Sigmoid colon (tissue), 6 donors: ENCODE measurements at regions not wholly inside any gene's neighbourhood (a gene's known extent, or its start where the extent isn't known, plus 50 kb on each side); places are given as distances from the start of the nearest gene placed in this dataset.

Experiments
- DNase-seq: peaks from one replicate; pipeline ENCODE4 v3.0.0-alpha.2; 2019
- H3K27ac ChIP-seq, 4 donors: fragments of 200-600 bp; sonication (generic); one replicate each; pipeline ENCODE4 v1.5.1; 2016 to 2019; ENCODE audit warnings: mild to moderate bottlenecking in 1 of 4
- H3K27me3 ChIP-seq, 3 donors: fragments of 200-600 bp; sonication (generic); one replicate each; pipeline ENCODE4 v1.5.1; 2019; ENCODE audit warnings: mild to moderate bottlenecking in 1 of 3
- H3K36me3 ChIP-seq, 4 donors: fragments of 200-600 bp; sonication (generic); one replicate each; pipeline ENCODE4 v1.5.1; 2016 to 2019
- H3K4me1 ChIP-seq, 4 donors: fragments of 200-600 bp; sonication (generic); one replicate each; pipeline ENCODE4 v1.5.1; 2017 to 2019
- H3K4me3 ChIP-seq, 4 donors: fragments of 200-600 bp; sonication (generic); one replicate each; pipeline ENCODE4 v1.5.1; 2017 to 2019; ENCODE audit warnings: mild to moderate bottlenecking in 2 of 4, moderate library complexity in 1 of 4
- H3K9me3 ChIP-seq, 4 donors: fragments of 200-600 bp in 3 of 4; sonication (generic) in 3 of 4; one replicate each; pipeline versions ENCODE4 v1.5.1 to v1.6.1; 2013 to 2019
- CTCF ChIP-seq, 4 experiments: fragments of 450-650 bp in 3 of 4; fragments of 200-600 bp in 1 of 4; IDR thresholded peaks; one replicate each; pipeline ENCODE4 v1.5.1; 2016 to 2019; ENCODE audit warnings: antibody characterized with exemption in 4 of 4, mild to moderate bottlenecking in 3 of 4, moderate library complexity in 2 of 4
- EP300 ChIP-seq, 4 donors: sonication (generic); formaldehyde crosslinking; IDR thresholded peaks; one replicate each; pipeline ENCODE4 v1.6.1; 2017; ENCODE audit warnings: antibody characterized with exemption in 4 of 4
- POLR2A ChIP-seq, 2 donors: fragments of 450-650 bp; IDR thresholded peaks; one replicate each; pipeline ENCODE4 v1.6.1; 2016; ENCODE audit warnings: antibody characterized with exemption in 2 of 2, mild to moderate bottlenecking in 2 of 2, moderate library complexity in 2 of 2
- POLR2AphosphoS5 ChIP-seq, 4 donors: sonication (generic); formaldehyde crosslinking; IDR thresholded peaks; one replicate each; pipeline ENCODE4 v1.6.1; 2017; ENCODE audit warnings: antibody characterized with exemption in 4 of 4
- WGBS, 2 donors: extraction: QIAGEN DNeasy Blood & Tissue Kit; methylation state at CpG; one replicate each; pipeline ENCODE4 v1.1.7; 2013; 5-methylcytosine and 5-hydroxymethylcytosine counted together
- intact Hi-C: fragments of 100-400 bp; cut with DNase I; formaldehyde crosslinking; loops from one replicate; pipeline ENCODE4 v1.15.1; 2023
- donor health status: healthy with polysubstance abuse.
- donor health status: healthy.

DNA sequence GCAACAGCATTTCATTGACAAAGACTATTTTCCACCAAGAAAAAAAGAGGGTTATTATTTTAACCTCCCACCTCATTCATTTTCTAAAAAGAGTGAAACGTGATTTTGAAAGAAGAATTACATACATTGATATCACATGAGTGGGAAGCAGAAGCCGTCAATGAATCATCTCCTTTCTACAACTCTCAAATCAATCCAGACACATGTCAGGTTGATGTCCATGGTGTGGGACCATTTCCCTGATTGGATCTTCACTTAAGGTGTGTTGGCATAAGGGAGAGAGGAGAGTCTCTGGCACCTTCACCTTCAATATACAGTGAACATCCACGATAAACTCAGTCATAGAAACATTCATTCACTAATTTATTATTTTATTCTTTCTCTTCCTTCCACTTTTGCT, 1095.1 kb downstream of the BCL11B start:
- TF ChIP-seq POLR2AphosphoS5 (IDR thresholded peaks at IDR 0.05) (no peak), EP300 (IDR thresholded peaks at IDR 0.05) (no peak), CTCF (IDR thresholded peaks at IDR 0.05) (no peak), POLR2A (IDR thresholded peaks at IDR 0.05) (no peak)
- no peaks in the 10 kb centered on the region for H3K4me1 ChIP-seq
- no peak for DNase-seq
- H3K4me3 ChIP-seq, result no peak overlapping the region
- no peaks in the 10 kb centered on the region for H3K27me3 ChIP-seq
- intact Hi-C loops, result no loop called here
- H3K27ac ChIP-seq, result no peak overlapping the region
- peaks cover 0 to 3% (median 0%) of the 10 kb centered on the region in 4 donors for H3K9me3 ChIP-seq
- no peaks in the 10 kb centered on the region for H3K36me3 ChIP-seq
- 74% methylated on average over 3 of the region's 3 CpGs for WGBS, 2 donors

- TF ChIP-seq EP300 (IDR thresholded peaks at IDR 0.05) (no peak), CTCF (IDR thresholded peaks at IDR 0.05) (no peak), POLR2AphosphoS5 (IDR thresholded peaks at IDR 0.05) (no peak), POLR2A (IDR thresholded peaks at IDR 0.05) (no peak)
- Histone ChIP-seq H3K27ac (no peak overlapping the region), H3K9me3 (peaks cover 0 to 3% (median 0%) of the 10 kb centered on the region in 4 donors), H3K4me3 (no peak overlapping the region), H3K4me1 (no peaks in the 10 kb centered on the region), H3K36me3 (no peaks in the 10 kb centered on the region), H3K27me3 (no peaks in the 10 kb centered on the region)
- intact Hi-C loops, result no loop called here
- DNase-seq, result no peak
- WGBS, 2 donors, result 28 to 62% methylated on average over 1 of the region's 1 CpG
These were observed 1094.4 kb downstream of the BCL11B start for GRCh38 chr14:98177551-98177950.

- 77 to 79% methylated on average over 7 of the region's 7 CpGs for WGBS, 2 donors
- DNase-seq, result no peak
- H3K27me3 ChIP-seq, result no peaks in the 10 kb centered on the region
- no peaks in the 10 kb centered on the region for H3K9me3 ChIP-seq
- no peak overlapping the region for H3K27ac ChIP-seq
- no peak overlapping the region for H3K4me3 ChIP-seq
- no peaks in the 10 kb centered on the region for H3K4me1 ChIP-seq
- H3K36me3 ChIP-seq, result no peaks in the 10 kb centered on the region
- intact Hi-C loops, result no loop called here
- no peak for TF ChIP-seq POLR2AphosphoS5 (IDR thresholded peaks at IDR 0.05)
These were observed 1090.8 kb downstream of the BCL11B start for GRCh38 chr14:98181241-98181640.

GRCh38 chr14:98181768-98182167, 1090.2 kb downstream of the BCL11B start:
- intact Hi-C loops, result no loop called here

DNA sequence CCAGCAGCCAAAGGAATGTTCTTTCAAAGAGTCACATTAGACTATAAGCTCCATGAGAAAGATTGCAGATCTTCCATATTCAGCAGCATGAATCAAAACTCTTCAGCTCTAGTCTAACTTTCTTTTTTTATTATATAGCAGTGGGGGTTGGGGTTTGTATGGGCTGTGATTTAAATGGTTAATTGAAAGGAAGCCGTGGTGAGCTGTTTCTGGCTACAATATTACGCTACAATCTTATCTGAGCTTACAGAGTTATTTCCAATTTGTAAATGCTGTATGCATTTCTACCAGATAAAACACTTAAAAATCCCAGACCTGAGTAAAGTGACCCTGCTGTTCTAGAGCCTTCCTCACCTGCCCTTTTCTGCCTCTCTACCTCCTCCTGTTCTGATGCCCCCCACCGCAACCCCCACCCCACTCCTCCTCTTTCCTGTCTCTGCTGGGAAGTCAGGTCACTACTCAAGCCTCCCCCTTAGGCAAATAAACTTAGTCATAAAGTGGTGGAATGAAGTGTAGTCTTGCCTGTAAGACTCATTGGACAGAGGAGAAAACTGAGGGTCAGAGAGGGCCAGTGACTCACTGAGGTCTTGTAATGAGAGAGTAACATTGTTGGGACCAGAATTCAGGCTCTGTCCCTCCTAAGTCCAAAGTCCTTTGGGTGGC, 1089.5 kb downstream of the BCL11B start:
- no peaks in the 10 kb centered on the region for H3K36me3 ChIP-seq
- H3K27ac ChIP-seq, result no peak overlapping the region
- no peak for TF ChIP-seq EP300 (IDR thresholded peaks at IDR 0.05)
- TF ChIP-seq POLR2AphosphoS5 (IDR thresholded peaks at IDR 0.05), result no peak
- no peak for TF ChIP-seq CTCF (IDR thresholded peaks at IDR 0.05)
- no peak for TF ChIP-seq POLR2A (IDR thresholded peaks at IDR 0.05)
- no peaks in the 10 kb centered on the region for H3K27me3 ChIP-seq
- no peaks in the 10 kb centered on the region for H3K4me1 ChIP-seq
- 39 to 48% methylated on average over 3 of the region's 3 CpGs for WGBS, 2 donors
- DNase-seq, result no peak
- intact Hi-C loops, result no loop called here
- no peaks in the 10 kb centered on the region for H3K9me3 ChIP-seq
- H3K4me3 ChIP-seq, result no peak overlapping the region

More at GRCh38 chr14:98181768-98182167, 1090.2 kb downstream of the BCL11B start:
- Histone ChIP-seq H3K4me3 (no peak overlapping the region), H3K27me3 (no peaks in the 10 kb centered on the region), H3K4me1 (no peaks in the 10 kb centered on the region), H3K9me3 (no peaks in the 10 kb centered on the region), H3K36me3 (no peaks in the 10 kb centered on the region), H3K27ac (no peak overlapping the region)
- WGBS, 2 donors, result 83 to 90% methylated on average over 1 of the region's 1 CpG
- TF ChIP-seq EP300 (IDR thresholded peaks at IDR 0.05), result no peak
- no peak for TF ChIP-seq POLR2A (IDR thresholded peaks at IDR 0.05)
- TF ChIP-seq POLR2AphosphoS5 (IDR thresholded peaks at IDR 0.05), result no peak
- TF ChIP-seq CTCF (IDR thresholded peaks at IDR 0.05), result no peak
- no peak for DNase-seq
